Activated T-helper 1 cell treated with anti-CD3 and anti-CD28 coated beads, Interleukin-12 subunit alpha, Interleukin-12 subunit beta, Interleukin-2, Interleukin-4 antibody, amounts not matched to agents 30 ng/mL and 10 ng/mL and 1 ng/mL, durations not matched to agents 14 hours and 24 hours and 36 hours (primary cell): ENCODE measurements at regions not wholly inside any gene's neighbourhood (a gene's known extent, or its start where the extent isn't known, plus 50 kb on each side); places are given as distances from the start of the nearest gene placed in this dataset.

Experiments used
- DNase-seq: peaks from one replicate; pipeline ENCODE4 v3.0.0; 2021; ENCODE audit warnings: low spot score
- H3K27ac Mint-ChIP-seq: one replicate; pipeline ENCODE4 v1.8.0; 2021; ENCODE audit warnings: mild to moderate bottlenecking, mixed read lengths
- H3K27me3 Mint-ChIP-seq: one replicate; pipeline ENCODE4 v1.8.0; 2022; ENCODE audit warnings: mild to moderate bottlenecking, moderate library complexity, mixed read lengths; ENCODE audit not compliant: insufficient read depth
- H3K36me3 Mint-ChIP-seq: one replicate; pipeline ENCODE4 v1.8.0; 2021; ENCODE audit warnings: low read depth, mixed read lengths
- H3K4me1 Mint-ChIP-seq: one replicate; pipeline ENCODE4 v1.8.0; 2021; ENCODE audit warnings: low read depth, mixed read lengths
- H3K4me3 Mint-ChIP-seq: one replicate; pipeline ENCODE4 v1.8.0; 2021; ENCODE audit warnings: mild to moderate bottlenecking, moderate library complexity, mixed read lengths
- H3K9me3 Mint-ChIP-seq: one replicate; pipeline ENCODE4 v1.8.0; 2021; ENCODE audit warnings: mixed read lengths
- intact Hi-C: fragments of 100-400 bp; cut with micrococcal nuclease; formaldehyde crosslinking; loops from one replicate; pipeline ENCODE4 v1.15.1; 2024

DNA sequence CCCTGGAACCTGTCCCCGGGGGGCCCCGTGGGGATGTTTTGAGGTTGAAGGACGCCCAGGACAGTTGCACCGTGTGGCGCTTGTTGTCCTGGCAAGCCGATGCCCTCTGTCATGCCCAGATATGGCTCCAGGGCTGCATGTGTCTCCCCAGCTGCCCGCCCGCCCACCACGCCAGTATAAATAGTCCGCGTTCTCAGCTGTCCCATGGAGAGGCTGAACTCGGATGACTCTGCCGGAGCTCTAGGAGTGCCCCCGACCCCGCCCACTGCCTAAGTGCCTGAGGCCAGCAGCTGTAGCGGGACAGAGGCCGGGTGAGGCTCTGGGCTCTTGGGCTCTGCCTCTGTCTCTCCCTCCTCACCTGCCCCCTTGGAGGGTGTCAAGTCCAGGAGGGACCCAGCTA, 83.0 kb upstream of the GATA5 start:
- no peak overlapping the region for H3K27ac Mint-ChIP-seq
- no peaks in the 10 kb centered on the region for H3K4me1 Mint-ChIP-seq
- intact Hi-C loops, result no loop called here
- H3K27me3 Mint-ChIP-seq, result peaks cover 12% of the 10 kb centered on the region
- H3K4me3 Mint-ChIP-seq, result no peak overlapping the region
- H3K9me3 Mint-ChIP-seq, result no peaks in the 10 kb centered on the region
- H3K36me3 Mint-ChIP-seq, result no peaks in the 10 kb centered on the region
- no peak for DNase-seq

DNA sequence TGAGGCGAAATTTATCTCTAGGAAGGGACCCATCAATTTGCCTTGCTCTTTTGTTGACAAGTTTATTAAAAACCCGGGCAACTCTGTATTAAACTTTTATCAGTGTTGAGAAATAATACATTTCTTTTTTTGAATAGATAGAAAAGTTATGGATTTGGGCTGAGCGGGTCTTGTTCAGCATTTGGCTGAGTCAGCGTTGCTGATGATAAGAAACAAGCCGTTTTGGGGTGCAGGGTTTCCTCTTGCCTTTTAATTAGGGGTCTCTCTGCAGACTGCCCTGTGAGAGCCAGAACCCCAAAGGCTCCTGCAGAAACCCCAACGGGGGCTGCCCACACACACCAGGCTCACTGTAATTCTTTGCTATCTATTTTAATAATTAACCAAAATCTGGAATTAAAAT, 82.1 kb upstream of the SLCO4A1 start:
- no peak overlapping the region for H3K27ac Mint-ChIP-seq
- intact Hi-C loops, result no loop called here

GRCh38 chr20:62561182-62561581, 81.1 kb upstream of the SLCO4A1 start:
- H3K9me3 Mint-ChIP-seq, result no peaks in the 10 kb centered on the region
- H3K4me3 Mint-ChIP-seq, result no peak overlapping the region
- intact Hi-C loops, result no loop called here
- peaks cover 12% of the 10 kb centered on the region for H3K27me3 Mint-ChIP-seq
- H3K27ac Mint-ChIP-seq, result no peak overlapping the region
- no peaks in the 10 kb centered on the region for H3K4me1 Mint-ChIP-seq
- no peaks in the 10 kb centered on the region for H3K36me3 Mint-ChIP-seq
- no peak for DNase-seq

More for the DNA sequence above, 82.1 kb upstream of the SLCO4A1 start:
- H3K4me1 Mint-ChIP-seq, result no peaks in the 10 kb centered on the region
- no peaks in the 10 kb centered on the region for H3K36me3 Mint-ChIP-seq
- no peaks in the 10 kb centered on the region for H3K9me3 Mint-ChIP-seq
- peaks cover 12% of the 10 kb centered on the region for H3K27me3 Mint-ChIP-seq
- no peak overlapping the region for H3K4me3 Mint-ChIP-seq
- no peak for DNase-seq

- intact Hi-C loops, result no loop called here
- Mint-ChIP-seq H3K9me3 (no peaks in the 10 kb centered on the region), H3K27ac (no peak overlapping the region), H3K36me3 (no peaks in the 10 kb centered on the region), H3K4me1 (no peaks in the 10 kb centered on the region), H3K4me3 (no peak overlapping the region), H3K27me3 (peaks cover 12% of the 10 kb centered on the region)
- no peak for DNase-seq
Measured at GRCh38 chr20:62561948-62562347, 80.4 kb upstream of the SLCO4A1 start.

DNA sequence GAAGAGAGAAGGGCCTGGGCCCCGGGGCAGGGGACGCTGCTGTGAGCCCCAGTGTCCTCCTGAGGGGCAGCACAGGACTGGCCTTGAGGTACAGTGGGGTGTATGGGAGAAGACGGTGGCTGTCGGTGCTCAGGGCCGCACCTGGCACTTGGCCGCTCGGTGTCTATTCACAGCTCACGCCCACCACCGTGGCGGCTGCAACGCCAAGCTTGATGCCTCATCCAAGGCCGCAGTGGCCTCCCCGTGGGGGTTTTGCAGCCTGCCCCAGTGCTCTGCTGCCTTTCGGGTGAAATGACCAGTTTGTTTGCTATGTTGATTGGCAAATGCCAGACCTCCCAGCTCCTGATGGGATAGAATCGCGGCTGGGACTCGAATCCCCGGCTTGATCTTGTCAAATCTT, 79.5 kb upstream of the SLCO4A1 start:
- Mint-ChIP-seq H3K9me3 (no peaks in the 10 kb centered on the region), H3K4me1 (no peaks in the 10 kb centered on the region), H3K27me3 (peaks cover 14% of the 10 kb centered on the region), H3K4me3 (no peak overlapping the region), H3K27ac (no peak overlapping the region), H3K36me3 (no peaks in the 10 kb centered on the region)
- DNase-seq, result no peak
- intact Hi-C loops, result no loop called here

DNA sequence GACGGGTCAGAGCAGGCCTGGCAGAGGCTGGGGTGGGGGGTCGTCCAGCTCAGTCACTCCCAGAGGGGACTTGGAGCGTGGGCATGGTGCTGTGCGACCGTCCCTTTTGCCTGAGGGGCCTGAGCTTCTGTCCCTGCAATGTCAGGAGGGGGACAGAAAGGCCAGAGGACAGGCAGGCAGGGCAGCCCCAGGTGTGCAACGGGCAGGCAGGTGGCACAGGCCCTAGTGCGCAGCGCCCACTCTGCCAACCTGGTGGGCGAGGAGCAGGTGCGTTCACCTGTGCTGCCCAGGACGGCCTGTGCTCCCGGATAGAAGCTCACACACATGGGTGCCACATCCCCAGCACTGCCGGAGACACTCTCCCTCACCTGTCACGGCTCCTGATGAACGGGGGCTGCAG, 78.7 kb upstream of the SLCO4A1 start:
- Mint-ChIP-seq H3K4me1 (no peaks in the 10 kb centered on the region), H3K9me3 (no peaks in the 10 kb centered on the region), H3K36me3 (no peaks in the 10 kb centered on the region), H3K27me3 (peaks cover 14% of the 10 kb centered on the region), H3K27ac (no peak overlapping the region), H3K4me3 (no peak overlapping the region)
- DNase-seq, result no peak
- intact Hi-C loops, result no loop called here

DNA sequence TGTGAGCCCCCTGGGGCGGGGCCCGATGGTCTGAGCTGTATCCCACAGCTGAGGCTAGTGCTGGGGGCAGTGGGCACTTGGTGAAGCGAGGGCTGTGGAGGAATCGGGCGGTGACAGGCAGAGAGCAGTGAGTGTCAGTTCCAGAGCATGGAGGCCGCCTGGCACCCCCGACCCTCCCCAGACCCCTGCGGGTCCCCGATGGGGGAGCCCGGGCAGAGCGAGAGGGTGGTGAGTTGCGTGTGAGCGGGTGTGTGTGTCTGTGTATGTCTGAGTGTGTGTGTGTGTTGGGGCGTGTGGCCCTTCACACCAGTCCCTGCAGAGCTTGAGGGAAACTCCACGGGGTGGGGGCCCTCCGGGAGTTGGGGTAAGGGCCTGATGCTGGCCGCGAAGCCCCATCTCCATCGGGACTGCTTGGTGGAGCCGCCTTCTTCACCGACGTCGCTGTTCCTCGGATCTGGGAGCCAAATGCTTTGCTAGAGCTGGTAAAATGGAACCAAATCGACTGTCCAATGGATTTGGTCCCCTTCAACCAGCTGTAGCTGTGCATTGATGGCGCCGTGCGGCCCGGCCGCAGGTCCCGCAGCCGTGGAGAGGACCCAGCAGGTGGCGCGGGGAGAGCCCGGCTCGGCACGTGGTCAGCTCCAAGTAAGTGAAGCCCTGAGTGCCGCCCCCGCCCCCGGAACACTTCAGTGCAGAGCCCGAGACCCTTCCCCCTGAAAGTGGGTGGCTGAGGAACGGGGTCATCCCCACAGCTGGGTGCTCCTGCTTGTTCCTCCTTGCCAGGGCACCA, 77.7 kb upstream of the SLCO4A1 start:
- no peak overlapping the region for H3K4me3 Mint-ChIP-seq
- no peaks in the 10 kb centered on the region for H3K36me3 Mint-ChIP-seq
- no peak for DNase-seq
- H3K9me3 Mint-ChIP-seq, result no peaks in the 10 kb centered on the region
- intact Hi-C loops, result no loop called here
- no peaks in the 10 kb centered on the region for H3K4me1 Mint-ChIP-seq
- H3K27me3 Mint-ChIP-seq, result peaks cover 14% of the 10 kb centered on the region
- no peak overlapping the region for H3K27ac Mint-ChIP-seq

DNA sequence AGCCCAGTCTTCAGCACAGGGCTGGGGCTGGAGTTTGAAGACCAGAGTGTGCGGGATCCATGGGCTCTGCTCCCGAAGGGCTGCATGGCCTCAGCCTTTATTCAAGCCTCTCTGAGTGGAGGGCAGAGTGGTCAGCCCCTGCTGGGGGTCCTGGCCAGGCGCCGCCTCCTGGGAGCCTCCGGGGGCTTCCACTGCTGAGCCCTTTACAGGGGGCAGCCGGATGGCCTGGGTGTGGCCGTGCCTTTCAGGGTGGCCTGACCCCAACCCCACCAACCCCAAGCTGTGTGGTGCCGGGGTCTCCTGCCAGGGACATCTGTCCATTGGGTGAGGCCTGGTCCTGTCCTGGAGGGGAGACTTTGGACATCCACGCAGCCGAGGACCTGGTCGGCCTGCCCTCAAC, 76.0 kb upstream of the SLCO4A1 start:
- intact Hi-C loops, result no loop called here
- no peak for DNase-seq
- H3K4me1 Mint-ChIP-seq, result no peaks in the 10 kb centered on the region
- H3K27me3 Mint-ChIP-seq, result peaks cover 14% of the 10 kb centered on the region
- H3K9me3 Mint-ChIP-seq, result no peaks in the 10 kb centered on the region
- no peak overlapping the region for H3K27ac Mint-ChIP-seq
- H3K4me3 Mint-ChIP-seq, result no peak overlapping the region
- no peaks in the 10 kb centered on the region for H3K36me3 Mint-ChIP-seq

GRCh38 chr20:62566771-62567170, 75.5 kb upstream of the SLCO4A1 start:
- H3K27ac Mint-ChIP-seq, result no peak overlapping the region
- intact Hi-C loops, result no loop called here
- no peak for DNase-seq
- H3K36me3 Mint-ChIP-seq, result no peaks in the 10 kb centered on the region
- H3K4me3 Mint-ChIP-seq, result no peak overlapping the region
- H3K9me3 Mint-ChIP-seq, result no peaks in the 10 kb centered on the region
- H3K27me3 Mint-ChIP-seq, result peaks cover 9% of the 10 kb centered on the region
- no peaks in the 10 kb centered on the region for H3K4me1 Mint-ChIP-seq

- intact Hi-C loops, result no loop called here
- Mint-ChIP-seq H3K9me3 (no peaks in the 10 kb centered on the region), H3K27me3 (peaks cover 6% of the 10 kb centered on the region), H3K36me3 (no peaks in the 10 kb centered on the region), H3K27ac (no peak overlapping the region), H3K4me1 (no peaks in the 10 kb centered on the region), H3K4me3 (no peak overlapping the region)
- no peak for DNase-seq
Measured at GRCh38 chr20:62567246-62568044, 74.9 kb upstream of the SLCO4A1 start.

GRCh38 chr20:62568045-62568389, 74.3 kb upstream of the SLCO4A1 start:
- Mint-ChIP-seq H3K4me3 (no peak overlapping the region), H3K4me1 (no peaks in the 10 kb centered on the region), H3K36me3 (no peaks in the 10 kb centered on the region), H3K27ac (no peak overlapping the region), H3K27me3 (peaks cover 5% of the 10 kb centered on the region), H3K9me3 (no peaks in the 10 kb centered on the region)
- intact Hi-C loops, result no loop called here
- no peak for DNase-seq

- no peak overlapping the region for H3K27ac Mint-ChIP-seq
- no peaks in the 10 kb centered on the region for H3K4me1 Mint-ChIP-seq
- H3K9me3 Mint-ChIP-seq, result no peaks in the 10 kb centered on the region
- intact Hi-C loops, result no loop called here
- no peaks in the 10 kb centered on the region for H3K36me3 Mint-ChIP-seq
- peaks cover 5% of the 10 kb centered on the region for H3K27me3 Mint-ChIP-seq
- DNase-seq, result no peak
- no peak overlapping the region for H3K4me3 Mint-ChIP-seq
Measured at GRCh38 chr20:62569615-62570014, 72.7 kb upstream of the SLCO4A1 start.

DNA sequence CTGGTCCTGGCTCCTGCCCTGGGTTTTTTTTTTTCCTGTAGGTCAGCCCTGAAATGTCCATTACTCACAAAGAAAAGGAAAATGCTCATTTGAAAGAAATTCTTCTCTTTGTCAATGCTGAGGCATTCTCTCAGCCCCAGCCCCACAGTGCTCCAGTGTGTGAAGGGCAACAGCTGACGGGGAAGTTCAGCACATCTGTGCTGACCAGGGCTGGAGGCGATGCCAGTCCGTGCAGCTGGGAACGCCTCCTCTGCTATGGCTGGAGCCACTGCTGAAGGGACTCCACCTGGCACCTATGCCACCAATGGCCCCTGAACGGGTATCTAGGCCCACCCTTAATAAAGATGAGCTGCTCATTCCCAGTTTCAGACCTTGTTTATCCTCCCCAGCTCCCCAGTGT, 71.9 kb upstream of the SLCO4A1 start:
- H3K27ac Mint-ChIP-seq, result no peak overlapping the region
- H3K27me3 Mint-ChIP-seq, result peaks cover 5% of the 10 kb centered on the region
- no peaks in the 10 kb centered on the region for H3K36me3 Mint-ChIP-seq
- no peaks in the 10 kb centered on the region for H3K4me1 Mint-ChIP-seq
- H3K4me3 Mint-ChIP-seq, result no peak overlapping the region
- intact Hi-C loops, result no loop called here
- no peaks in the 10 kb centered on the region for H3K9me3 Mint-ChIP-seq
- DNase-seq, result no peak
